Stimulated activated CD8-positive, alpha-beta memory T cell treated with anti-CD3 and anti-CD28 coated beads, Interleukin-2, amount 100 ng/mL, for 48 hours (primary cell): ENCODE measurements at regions not wholly inside any gene's neighbourhood (a gene's known extent, or its start where the extent isn't known, plus 50 kb on each side); places are given as distances from the start of the nearest gene placed in this dataset.

Source experiments
- DNase-seq, 2 donors: peaks; one replicate each; pipeline ENCODE4 v3.0.0-alpha.2; 2020; ENCODE audit warnings: low read depth in 2 of 2

- no peak for DNase-seq
These were observed 282.9 kb upstream of the ANKRD55 start for GRCh38 chr5:56516035-56516434.

- DNase-seq = no peak
These were observed 281.9 kb upstream of the ANKRD55 start for GRCh38 chr5:56515011-56515410.

GRCh38 chr5:56514245-56514644 lies 281.1 kb upstream of the ANKRD55 start:
- no peak for DNase-seq

GRCh38 chr5:56513141-56513540 lies 280.0 kb upstream of the ANKRD55 start:
- DNase-seq = no peak

GRCh38 chr5:56512313-56512996 lies 279.3 kb upstream of the ANKRD55 start:
- DNase-seq = no peak

GRCh38 chr5:56511326-56511841 lies 278.3 kb upstream of the ANKRD55 start:
- DNase-seq = no peak

GRCh38 chr5:56508249-56508648 lies 275.1 kb upstream of the ANKRD55 start:
- DNase-seq = no peak

- DNase-seq = no peak
These were observed 274.3 kb upstream of the ANKRD55 start for GRCh38 chr5:56507351-56507930.

- no peak for DNase-seq
These were observed 273.3 kb upstream of the ANKRD55 start for GRCh38 chr5:56506211-56506965.

GRCh38 chr5:56503929-56504328 lies 270.8 kb upstream of the ANKRD55 start:
- DNase-seq = no peak

- DNase-seq = no peak
These were observed 268.8 kb upstream of the ANKRD55 start for GRCh38 chr5:56501781-56502557.

GRCh38 chr5:56499901-56500300 lies 266.8 kb upstream of the ANKRD55 start:
- DNase-seq = no peak

- no peak for DNase-seq
These were observed 266.4 kb upstream of the ANKRD55 start for GRCh38 chr5:56499491-56499890.

GRCh38 chr5:56498759-56499395 lies 265.7 kb upstream of the ANKRD55 start:
- no peak for DNase-seq

- no peak for DNase-seq
These were observed 263.5 kb upstream of the ANKRD55 start for GRCh38 chr5:56496581-56497063.

GRCh38 chr5:56494300-56494731 lies 261.2 kb upstream of the ANKRD55 start:
- no peak for DNase-seq

GRCh38 chr5:56493766-56494165 lies 260.6 kb upstream of the ANKRD55 start:
- no peak for DNase-seq

- DNase-seq = no peak
These were observed 260.2 kb upstream of the ANKRD55 start for GRCh38 chr5:56493308-56493707.

GRCh38 chr5:56492812-56493211 lies 259.7 kb upstream of the ANKRD55 start:
- DNase-seq = no peak

- no peak for DNase-seq
These were observed 257.9 kb upstream of the ANKRD55 start for GRCh38 chr5:56490971-56491468.

- DNase-seq = no peak
These were observed 256.1 kb upstream of the ANKRD55 start for GRCh38 chr5:56489272-56489671.
